CD4-positive, alpha-beta T cell treated with Interleukin-21 for 1 hour (primary cell): ENCODE measurements at regions not wholly inside any gene's neighbourhood (a gene's known extent, or its start where the extent isn't known, plus 50 kb on each side); places are given as distances from the start of the nearest gene placed in this dataset.

ENCODE experiments used
- DNase-seq: peaks from one replicate; pipeline ENCODE4 v3.0.0-alpha.2; 2020

DNA sequence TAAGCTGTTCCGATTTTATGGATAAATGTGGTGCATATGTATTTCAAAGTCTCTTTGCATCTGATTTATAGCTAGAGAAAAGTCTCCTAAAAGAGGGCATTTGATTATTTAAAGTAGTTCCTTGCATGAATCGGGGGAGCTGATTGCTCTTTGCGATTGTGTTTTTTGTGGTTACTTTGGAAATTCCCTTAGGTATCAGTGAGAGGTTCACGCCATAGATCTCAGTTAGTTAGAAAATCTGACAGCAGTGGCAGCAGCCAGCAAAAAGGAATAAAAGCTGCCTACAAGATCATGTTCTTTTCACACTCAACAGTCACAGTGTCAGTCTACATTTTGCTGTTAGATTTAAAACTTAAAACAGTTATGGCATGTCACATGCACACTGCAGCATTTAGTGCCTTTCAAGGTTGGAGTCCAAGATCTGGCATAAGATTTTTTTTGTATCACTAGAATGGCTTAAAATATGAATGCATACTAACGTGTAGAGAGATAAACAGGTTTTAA is 436.5 kb upstream of the PCDH20 start:
- no peak for DNase-seq

DNA sequence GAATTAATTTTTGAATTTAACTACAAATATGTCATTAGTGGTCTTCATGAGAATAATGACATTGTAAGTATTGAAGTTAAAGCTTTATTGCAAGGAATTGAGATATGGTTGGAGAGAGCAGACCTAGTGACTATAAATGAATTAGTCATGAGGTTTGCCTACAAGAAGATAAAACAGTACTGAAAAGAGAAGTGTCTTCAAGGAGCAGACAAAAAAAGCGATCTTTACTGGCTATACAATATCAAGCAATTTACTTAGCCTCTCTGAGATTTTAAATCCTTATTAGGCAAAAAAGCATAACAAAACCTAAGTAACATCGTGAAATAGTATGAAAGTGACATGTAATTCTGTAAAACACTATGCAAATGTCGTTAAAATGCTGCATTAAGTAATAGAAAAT is 435.1 kb upstream of the PCDH20 start:
- no peak for DNase-seq

DNA sequence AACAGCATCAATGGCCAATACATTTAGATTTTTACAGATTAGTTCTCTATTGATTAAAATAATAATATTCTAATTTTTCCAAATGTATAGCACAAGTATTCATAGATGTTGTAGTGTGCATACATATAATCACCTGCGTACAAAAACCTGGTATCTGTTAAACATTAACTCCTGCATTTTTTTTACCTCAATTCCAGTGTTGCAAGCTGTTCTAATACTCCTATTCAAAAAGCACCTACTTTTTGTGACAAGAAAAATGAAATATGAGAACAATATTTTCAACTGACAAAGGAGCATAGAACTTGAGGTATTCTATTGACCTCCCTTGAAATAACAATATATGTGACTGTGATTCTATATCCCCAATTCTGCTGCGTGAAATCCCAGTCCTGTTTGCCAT is 422.9 kb upstream of the PCDH20 start:
- DNase-seq: no peak

DNA sequence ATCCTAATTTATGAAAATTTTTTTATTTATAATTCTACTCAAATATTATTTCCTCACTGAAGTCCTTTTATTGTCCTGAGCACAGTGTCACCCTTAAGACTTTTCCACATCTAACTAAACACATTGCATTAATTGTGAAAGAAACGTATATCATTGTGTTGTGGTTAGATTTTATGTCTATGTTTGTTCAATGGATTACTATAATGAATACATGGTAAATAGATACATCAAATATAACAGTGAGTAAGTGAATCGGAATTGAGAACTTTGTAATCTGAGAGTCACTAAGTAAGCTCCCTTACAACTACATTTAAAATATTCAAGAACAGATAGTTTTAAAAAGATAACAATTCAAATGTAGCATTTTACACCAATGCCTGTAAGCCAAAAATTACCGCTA is 417.6 kb upstream of the PCDH20 start:
- no peak for DNase-seq

DNA sequence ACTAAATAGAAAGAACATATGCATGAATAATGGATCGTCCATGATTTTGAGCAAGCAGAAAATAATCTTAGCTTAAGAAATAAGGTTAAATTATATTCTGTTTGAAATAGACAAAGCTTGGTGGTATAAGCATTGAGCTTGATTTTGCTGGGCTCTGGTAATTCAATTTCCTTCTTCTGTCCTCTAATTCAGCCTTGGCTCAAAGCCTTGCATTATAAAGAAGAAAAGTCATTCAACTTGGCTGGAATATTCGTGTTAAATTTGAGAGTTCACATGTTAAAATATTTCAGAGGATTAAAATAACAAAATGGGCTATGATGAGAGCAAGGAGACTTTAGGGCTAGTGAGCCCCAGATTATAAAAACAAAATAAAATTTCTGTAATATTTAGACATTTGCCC is 415.4 kb upstream of the PCDH20 start:
- no peak for DNase-seq

DNA sequence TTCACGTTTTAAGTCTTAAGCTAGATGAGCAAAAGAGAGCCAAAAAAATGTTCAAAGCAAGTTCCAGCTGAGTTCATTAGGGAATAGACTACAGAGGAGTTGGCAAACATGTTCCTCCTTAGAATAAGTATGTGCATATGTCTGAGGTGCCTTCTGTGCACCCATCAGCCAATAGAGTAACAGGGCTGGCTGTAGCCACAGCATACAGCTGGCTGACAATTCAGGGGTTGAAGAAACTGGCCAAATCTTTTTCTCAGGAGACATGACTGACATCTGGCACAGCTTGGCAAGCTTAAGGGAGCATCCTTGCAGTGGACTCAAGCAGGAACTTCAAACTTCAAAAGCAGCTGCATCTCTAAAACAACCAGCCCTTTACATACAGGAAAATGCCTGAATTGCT is 414.8 kb upstream of the PCDH20 start:
- no peak for DNase-seq

DNA sequence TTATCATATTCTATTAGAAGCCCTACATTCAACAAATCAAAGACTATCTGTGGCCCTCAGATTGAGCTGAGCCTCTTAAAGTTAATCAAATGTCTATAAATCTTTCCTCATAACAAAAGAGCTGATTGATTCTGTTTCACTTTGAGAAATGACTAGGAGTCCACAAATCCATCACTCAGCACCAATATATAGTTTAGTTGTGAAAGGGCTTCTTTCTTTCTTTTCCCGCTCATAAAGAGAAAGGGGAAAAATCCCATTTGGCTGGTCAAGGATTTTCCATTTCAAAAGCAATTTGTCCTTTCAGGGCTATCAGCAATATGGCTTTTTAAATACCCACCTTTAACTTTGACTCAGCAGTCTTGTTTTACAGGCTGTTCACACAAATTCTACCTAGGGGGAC is 408.5 kb upstream of the PCDH20 start:
- no peak for DNase-seq

DNA sequence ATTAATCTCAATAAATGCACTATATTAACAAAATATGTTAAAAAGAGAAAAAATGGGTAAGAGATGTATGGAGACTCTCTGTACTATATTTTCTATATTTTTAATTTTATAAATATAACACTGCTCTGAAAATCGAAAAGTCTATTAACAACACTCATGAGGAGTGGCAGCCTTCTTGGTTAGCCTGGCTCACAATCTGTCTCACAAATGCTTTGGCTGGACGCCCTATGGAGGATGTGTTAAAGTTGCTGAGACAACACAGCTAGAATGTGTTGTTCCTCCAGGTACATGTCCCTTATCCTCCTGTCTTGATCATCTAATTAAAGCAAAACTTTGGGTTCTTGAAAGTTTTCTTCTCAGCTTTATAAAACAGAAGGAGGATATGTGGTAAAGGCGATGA is 396.6 kb upstream of the PCDH20 start:
- DNase-seq: no peak

DNA sequence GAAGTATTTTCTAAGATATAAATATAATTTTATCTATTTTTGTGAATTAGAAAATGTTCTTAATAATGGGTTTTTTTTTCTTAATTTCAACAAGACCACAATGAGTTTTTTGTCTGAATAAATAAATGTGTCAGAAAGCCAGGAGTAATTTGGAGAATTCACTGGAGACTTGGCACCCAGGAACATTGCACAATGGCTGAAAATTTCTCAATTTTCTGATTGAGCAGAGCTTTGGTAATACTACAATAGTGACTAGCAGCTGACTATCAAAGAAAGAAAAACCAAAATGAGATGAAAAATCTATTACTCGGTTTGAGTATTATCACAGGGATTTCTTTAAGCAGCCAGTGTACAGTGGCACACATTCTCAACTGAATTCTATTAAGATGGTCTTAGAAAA is 394.4 kb upstream of the PCDH20 start:
- DNase-seq: no peak

DNA sequence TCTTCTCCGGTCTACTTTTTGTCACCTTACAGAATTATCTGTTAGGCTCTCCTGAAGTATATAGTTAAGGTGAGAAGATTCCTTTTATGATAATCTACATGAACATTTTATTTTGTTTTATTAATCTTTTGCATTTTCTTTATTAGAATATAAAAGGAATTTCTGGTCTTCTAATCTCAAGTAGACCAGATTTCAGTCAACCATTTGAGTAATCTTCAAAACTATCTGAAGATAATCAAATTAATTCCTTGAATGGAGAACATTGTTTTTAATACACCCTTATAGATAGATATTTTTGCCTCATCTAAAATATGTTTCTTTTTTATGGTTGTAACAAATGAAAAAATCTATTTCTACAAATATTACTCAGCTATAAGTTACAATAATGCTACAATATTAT is 381.7 kb upstream of the PCDH20 start:
- DNase-seq: no peak

DNA sequence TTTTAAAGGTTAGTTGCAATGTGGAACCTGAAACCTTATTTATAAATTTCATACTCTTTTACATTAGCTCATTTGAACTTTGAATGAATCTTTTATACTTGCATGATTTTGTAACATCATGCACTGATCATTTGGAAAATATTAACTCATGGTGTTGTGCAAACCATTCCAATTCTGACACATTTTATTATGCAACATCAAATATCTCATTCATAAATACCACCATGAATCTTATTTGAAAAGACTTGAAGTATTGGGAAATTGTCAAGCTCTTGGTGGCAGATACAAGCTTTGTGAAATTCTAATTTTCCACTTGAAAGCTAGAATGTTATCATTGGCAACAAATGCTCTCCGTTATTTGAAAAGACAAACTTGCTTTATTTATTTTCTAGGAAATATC is 379.9 kb upstream of the PCDH20 start:
- DNase-seq: no peak

DNA sequence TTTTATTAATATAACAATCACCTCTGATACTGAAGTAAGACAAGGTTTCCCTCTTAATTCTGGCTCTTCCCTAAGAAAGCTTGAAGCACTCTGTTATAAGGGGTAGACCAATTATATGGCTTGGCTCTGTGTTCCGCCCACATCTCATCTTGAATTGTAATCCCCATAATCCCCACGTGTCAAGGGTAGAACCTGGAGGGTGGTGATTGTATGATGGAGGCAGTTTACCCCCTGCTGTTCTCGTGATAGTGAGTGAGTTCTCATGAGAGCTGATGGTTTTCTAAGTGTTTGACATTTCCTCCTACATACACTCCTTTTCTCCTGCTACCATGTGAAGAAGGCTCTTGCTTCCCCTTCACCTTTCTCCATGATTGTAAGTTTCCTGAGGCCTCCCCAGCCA is 363.8 kb upstream of the PCDH20 start:
- no peak for DNase-seq

DNA sequence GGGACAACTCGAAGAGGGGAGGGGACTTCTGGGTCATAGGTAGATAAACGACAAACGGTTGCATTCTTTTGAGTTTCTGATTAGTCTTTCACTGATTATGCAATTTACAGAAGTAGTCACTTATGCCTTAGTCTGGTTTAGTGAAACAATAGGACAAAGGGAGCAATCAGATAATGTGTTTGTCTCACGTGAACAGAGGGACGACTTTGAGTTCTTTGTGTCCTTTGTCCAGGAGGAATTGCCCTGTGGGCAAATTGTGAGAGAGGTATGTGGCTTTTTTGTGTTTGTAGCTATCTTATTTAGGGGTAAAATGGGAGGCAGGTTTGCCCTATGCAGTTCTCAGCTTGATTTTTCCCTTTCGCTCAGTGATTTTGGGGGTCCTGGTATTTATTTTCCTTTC is 362.9 kb upstream of the PCDH20 start:
- no peak for DNase-seq

DNA sequence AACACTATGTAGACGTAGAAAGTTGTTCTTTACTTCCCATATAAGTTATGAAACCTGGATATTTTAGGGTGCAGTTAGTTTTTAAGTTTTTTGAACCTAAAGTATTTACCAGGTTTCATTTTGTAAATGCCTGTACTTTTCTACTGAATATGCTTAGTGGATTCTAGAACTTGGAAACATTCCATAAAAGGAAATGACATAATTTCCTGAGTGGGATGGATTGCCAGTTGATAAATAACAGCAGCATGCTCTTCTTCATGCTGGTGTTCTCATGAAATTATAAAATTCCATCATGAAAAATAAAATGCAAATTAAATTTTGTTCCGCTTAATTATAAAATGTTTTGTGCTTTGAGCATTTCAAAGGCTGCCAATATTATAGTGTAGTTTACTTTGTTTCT is 362.2 kb upstream of the PCDH20 start:
- no peak for DNase-seq

DNA sequence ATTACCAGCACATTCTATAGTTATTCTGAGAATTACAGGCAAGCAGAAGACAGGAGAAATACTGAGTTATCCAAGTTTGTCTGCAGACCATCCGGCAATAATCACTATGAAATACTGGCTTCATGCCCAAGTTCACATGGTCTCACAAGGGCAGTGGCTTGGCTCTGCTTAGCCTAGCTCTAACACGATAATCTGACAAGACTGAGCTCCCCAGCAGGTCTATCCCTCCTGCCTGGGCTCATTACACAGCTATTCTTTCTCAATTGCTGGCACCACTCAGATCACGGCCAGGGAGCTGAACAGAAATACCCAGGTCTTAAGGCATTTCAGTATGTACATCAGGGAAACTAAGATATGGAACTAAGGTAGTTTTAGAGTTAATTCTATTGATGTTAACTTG is 361.6 kb upstream of the PCDH20 start:
- DNase-seq: no peak

DNA sequence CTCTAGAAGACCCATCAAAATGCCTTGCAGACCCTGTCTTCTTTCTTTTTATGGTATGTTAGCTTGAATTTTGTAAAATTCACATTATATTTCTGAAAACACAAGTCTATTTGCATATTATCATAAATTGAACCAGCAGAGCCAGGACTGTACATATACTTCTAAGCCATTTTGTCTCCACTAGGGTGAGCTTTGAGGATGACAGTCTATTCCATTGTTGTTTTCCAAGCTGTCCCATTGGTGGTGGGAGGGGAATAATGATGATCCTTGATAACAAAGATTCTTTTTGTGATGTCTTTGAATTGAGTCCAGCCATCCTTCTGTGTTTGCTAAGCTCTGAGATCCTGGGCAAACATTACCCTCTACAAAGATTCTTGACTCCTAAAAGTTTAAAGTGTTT is 359.3 kb upstream of the PCDH20 start:
- DNase-seq: no peak

DNA sequence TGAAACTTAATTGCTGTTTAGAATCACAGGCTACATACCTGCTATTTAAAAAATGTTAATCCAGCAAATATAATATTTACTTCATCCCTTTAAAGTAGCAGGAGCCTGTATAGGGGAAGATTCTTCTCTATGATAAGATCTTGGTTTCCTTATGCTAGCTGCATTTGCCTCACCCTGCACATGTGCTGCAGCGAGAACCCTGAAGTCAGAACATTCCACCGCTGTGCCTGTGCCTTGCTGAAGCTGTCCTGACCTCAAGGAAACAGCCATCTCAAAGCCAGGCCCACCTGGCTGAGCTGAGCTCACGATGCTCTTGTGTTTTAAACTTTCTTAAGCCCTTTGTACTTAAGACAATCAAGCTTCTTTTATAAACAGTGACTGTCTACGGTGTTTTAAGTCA is 355.0 kb upstream of the PCDH20 start:
- DNase-seq: no peak

DNA sequence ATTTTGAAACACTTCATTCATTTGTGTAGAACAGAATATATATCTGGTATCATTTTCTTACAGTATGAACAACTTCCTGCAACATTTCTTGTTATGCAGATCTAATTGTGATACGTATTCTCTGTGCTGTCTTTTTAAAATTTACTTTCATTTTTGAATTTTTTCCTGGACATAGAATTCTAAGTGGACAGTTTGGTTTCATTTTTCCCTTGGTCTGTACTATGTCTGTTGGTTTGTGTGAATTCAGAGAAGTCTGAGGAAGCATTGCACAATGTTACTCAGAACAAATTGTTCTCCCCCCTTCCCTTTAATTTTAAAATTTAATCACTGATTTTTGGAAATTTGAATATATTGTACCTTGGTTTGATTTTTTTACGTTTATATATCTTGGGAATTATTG is 352.5 kb upstream of the PCDH20 start:
- no peak for DNase-seq

DNA sequence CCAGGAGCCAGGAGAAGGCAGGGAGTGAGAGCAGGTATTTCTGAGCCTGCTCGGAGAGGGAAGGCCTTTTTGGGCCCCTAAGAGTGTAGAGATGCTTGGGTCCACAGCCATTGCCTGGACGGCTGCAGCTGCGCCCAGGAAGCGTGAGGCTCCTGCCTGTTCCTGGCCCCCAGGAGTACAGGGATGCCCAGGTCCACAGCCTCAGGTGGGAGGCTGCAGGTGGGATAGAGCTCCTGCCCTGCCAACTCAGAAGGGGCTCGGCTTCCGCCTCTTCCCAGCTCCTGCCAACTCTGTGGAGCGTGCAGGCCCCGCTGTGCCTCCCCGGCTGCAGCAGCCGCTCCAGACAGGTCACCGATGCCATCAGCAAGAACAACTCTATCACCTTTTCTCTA is 351.0 kb upstream of the PCDH20 start:
- DNase-seq: no peak

DNA sequence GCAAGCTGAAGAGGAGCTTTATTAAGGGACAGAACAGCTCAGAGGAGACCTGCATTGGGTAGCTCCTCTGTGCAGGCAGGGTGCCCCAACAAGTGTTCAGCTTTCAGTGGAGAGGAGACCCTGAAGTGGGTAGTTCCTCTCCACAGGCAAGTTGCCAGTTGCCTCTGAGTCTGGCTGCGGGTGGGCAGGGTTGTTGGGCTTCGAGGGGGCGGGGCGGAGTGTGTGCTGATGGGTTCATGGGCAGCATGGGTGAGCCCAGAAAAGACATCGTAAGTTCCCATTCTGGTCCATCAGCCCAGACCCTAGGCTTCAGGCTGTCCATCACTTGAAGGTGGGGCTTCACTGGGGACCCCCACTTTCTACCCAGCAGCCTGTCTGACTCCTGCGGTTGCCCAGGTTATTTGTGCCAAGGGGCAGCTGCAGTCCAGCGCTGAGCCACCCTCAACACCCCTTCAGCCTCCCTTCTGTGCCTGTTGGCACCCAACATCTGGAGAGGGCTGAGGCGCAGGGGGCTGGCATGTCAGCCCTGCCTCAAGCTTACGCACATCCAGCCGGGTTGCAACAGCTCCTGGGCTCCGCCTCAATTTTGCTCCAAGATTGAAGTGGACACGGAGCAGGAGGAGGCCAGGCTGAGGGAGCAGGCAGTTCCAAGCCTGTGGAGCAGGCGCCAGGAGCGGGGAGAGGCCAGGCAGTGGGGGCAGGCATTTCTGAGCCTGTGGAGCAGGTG is 350.5 kb upstream of the PCDH20 start:
- DNase-seq: no peak

DNA sequence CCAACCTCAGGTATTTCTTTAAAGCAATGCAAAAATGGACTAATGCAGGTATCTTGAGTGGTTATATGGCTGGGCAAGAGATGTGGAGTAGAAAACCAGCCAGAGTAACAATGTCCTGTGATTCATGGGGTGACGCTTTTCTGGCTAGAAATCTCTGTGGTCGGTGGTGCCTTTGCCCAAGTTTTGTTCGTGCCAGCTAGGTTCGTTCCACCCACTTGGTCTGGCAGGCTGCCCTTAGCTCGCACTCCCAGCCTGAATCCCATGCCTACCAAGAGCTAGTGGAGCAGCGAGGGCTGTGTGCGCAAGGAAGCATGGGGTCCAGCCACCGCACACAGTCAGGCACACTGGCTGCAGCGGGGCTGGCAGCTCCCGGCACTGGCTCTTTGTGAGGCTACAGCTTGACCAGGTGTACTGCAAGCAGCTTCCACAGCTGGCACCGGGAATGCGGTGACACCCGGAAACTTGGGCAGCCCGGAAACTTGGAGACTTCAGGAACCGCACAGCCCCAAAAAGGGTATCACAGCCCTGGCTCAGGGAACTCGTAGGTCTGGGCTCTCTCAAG is 349.6 kb upstream of the PCDH20 start:
- DNase-seq: no peak

DNA sequence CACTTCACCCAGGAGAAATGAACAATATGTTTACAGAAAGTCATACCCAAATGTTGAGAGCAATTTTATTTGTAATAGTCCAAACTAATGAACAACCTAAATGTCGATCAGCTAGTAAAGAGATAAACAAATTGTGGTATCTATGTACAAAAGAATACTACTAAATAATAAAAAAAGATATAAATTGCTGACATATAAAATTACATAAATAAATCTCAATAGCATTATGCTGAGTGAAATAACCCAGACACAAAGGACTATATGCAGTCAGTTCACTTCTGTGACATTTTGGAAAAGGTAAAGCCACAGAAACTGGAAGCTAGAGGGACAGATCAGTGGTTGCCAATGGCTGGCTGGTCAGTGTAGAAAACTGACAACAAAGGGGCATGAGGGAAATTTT is 346.0 kb upstream of the PCDH20 start:
- DNase-seq: no peak

DNA sequence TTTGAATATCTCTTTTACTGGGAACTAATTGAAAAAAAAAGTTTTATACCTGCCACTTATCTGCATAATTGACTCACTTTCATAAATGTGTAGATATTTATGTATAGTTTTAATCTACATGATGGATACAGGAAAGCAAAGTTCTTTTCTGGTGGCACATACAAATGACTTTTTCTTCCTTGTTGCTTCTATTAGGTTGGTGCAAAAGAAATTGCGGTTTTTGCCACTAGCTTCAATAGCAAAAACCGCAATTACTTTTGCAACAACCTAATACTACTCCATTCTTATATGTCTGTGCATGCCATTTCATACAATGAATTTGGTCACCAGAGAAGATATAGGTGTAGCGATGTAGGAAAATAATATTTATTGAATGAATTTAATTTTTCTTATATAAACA is 344.5 kb upstream of the PCDH20 start:
- DNase-seq: no peak

DNA sequence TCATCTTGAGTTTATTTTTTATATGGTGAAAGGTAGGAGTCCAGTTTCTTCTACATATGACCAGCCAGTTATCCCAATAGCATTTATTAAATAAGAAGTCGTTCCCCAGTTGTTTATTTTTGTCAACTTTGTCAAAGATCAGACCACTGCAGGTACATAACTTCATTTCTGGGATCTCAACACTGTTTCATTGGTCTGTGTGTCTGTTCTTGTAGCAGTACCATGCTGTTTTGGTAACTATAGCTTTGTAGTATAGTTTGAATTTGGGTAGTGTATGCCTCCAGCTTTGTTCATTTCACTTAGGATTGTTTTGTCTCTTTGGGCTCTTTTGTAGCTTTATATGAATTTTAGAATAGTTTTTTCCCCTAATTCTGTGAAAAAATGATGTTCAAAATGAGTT is 340.4 kb upstream of the PCDH20 start:
- no peak for DNase-seq

DNA sequence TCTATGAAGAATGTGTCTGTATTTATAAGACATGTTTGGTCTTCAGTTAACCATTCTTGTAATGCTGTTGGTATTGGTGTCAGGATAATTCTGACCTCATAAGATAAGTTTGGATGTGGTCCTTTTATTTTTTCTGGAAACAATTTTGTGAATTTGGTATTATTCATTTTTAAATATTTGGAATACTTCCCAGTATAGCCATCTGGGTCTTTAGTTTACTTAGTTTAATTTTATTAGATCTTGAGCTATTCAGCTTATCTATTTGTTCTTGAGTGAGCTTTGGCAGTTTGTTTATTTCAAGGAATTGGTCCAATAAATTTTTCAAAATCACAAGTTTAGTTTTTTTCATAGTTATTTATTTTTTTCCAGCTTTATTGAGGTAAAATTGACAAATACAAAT is 335.4 kb upstream of the PCDH20 start:
- no peak for DNase-seq
